ENCODE measurements at regions not wholly inside any gene's neighbourhood (a gene's known extent, or its start where the extent isn't known, plus 50 kb on each side); places are given as distances from the start of the nearest gene placed in this dataset.

GRCh38 chr1:60705026-60705425 lies 377.3 kb upstream of the NFIA start:
- no peak overlapping the region for H3K27ac ChIP-seq
- intact Hi-C loops (cut with DNase I; ENCODE audit: low total_unique reads): no loop called here
- H3K27me3 ChIP-seq: no peaks in the 10 kb centered on the region
- H3K4me3 ChIP-seq: no peak overlapping the region
- no peak for TF ChIP-seq POLR2A (IDR thresholded peaks at IDR 0.05)
- TF ChIP-seq CTCF (IDR thresholded peaks at IDR 0.05): no peak
- no peaks in the 10 kb centered on the region for H3K4me1 ChIP-seq
- DNase-seq: no peak
- no peaks in the 10 kb centered on the region for H3K9me3 ChIP-seq
- no peaks in the 10 kb centered on the region for H3K36me3 ChIP-seq

GRCh38 chr1:60703155-60703554 lies 379.2 kb upstream of the NFIA start:
- no peaks in the 10 kb centered on the region for H3K36me3 ChIP-seq
- DNase-seq: no peak
- H3K9me3 ChIP-seq: no peaks in the 10 kb centered on the region
- intact Hi-C loops (cut with DNase I; ENCODE audit: low total_unique reads): no loop called here
- no peak for TF ChIP-seq POLR2A (IDR thresholded peaks at IDR 0.05)
- TF ChIP-seq CTCF (IDR thresholded peaks at IDR 0.05): no peak
- no peaks in the 10 kb centered on the region for H3K27me3 ChIP-seq
- H3K4me3 ChIP-seq: no peak overlapping the region
- no peak overlapping the region for H3K27ac ChIP-seq
- H3K4me1 ChIP-seq: no peaks in the 10 kb centered on the region

DNA sequence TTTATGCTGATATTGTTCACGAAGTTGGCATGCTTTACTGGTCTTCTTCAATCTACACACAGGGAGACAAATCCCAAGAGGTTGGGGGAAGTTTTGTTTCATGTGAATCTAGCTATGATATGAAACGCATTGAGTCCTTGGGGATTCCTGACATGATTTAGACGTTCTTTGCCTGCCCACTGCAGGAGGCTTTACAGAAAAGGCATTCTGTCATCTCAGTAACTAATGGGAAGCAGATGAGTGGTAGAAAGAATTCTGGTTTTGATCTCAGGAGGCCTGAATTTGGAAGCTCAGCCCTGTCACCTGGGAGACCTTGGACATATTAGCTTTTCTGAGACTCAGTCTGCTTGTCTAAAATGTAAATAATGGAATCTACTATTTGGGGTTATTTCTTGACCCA lies 383.0 kb upstream of the NFIA start:
- TF ChIP-seq POLR2A (IDR thresholded peaks at IDR 0.05): no peak
- no peak for TF ChIP-seq CTCF (IDR thresholded peaks at IDR 0.05)
- no peaks in the 10 kb centered on the region for H3K4me1 ChIP-seq
- no peak overlapping the region for H3K27ac ChIP-seq
- H3K4me3 ChIP-seq: no peak overlapping the region
- H3K9me3 ChIP-seq: no peaks in the 10 kb centered on the region
- H3K27me3 ChIP-seq: no peaks in the 10 kb centered on the region
- intact Hi-C loops (cut with DNase I; ENCODE audit: low total_unique reads): no loop called here
- no peak for DNase-seq
- no peaks in the 10 kb centered on the region for H3K36me3 ChIP-seq

- Histone ChIP-seq H3K27ac (no peak overlapping the region), H3K9me3 (peaks cover 0 to 4% of the 10 kb centered on the region in 2 donors), H3K4me1 (no peaks in the 10 kb centered on the region), H3K4me3 (no peak overlapping the region), H3K27me3 (no peaks in the 10 kb centered on the region), H3K36me3 (no peaks in the 10 kb centered on the region)
- intact Hi-C loops (cut with DNase I; ENCODE audit: low total_unique reads): no loop called here
- DNase-seq: no peak
- TF ChIP-seq POLR2A (IDR thresholded peaks at IDR 0.05) (no peak), CTCF (IDR thresholded peaks at IDR 0.05) (no peak)
Observed at GRCh38 chr1:60697204-60697994, 385.0 kb upstream of the NFIA start.

- intact Hi-C loops (cut with DNase I; ENCODE audit: low total_unique reads): no loop called here
- peaks cover 0 to 4% of the 10 kb centered on the region in 2 donors for H3K9me3 ChIP-seq
- H3K36me3 ChIP-seq: no peaks in the 10 kb centered on the region
- H3K4me1 ChIP-seq: no peaks in the 10 kb centered on the region
- H3K27ac ChIP-seq: no peak overlapping the region
- no peak for TF ChIP-seq POLR2A (IDR thresholded peaks at IDR 0.05)
- TF ChIP-seq CTCF (IDR thresholded peaks at IDR 0.05): no peak
- H3K4me3 ChIP-seq: no peak overlapping the region
- DNase-seq: no peak
- no peaks in the 10 kb centered on the region for H3K27me3 ChIP-seq
Observed at GRCh38 chr1:60696512-60696911, 385.8 kb upstream of the NFIA start.
